Esophagus (tissue), 2 donors: ENCODE measurements at regions not wholly inside any gene's neighbourhood (a gene's known extent, or its start where the extent isn't known, plus 50 kb on each side); places are given as distances from the start of the nearest gene placed in this dataset.

Source experiments
- H3K27ac ChIP-seq, 2 donors: one replicate each; pipeline ENCODE4 v1.5.1; 2013; ENCODE audit warnings: low read depth in 2 of 2, mild to moderate bottlenecking in 2 of 2, inconsistent platforms in 1 of 2, low read length in 1 of 2, moderate library complexity in 1 of 2
- H3K27me3 ChIP-seq, 2 donors: one replicate each; pipeline ENCODE4 v1.6.1; 2013; ENCODE audit warnings: low read length in 2 of 2, control low read depth in 1 of 2, mild to moderate bottlenecking in 1 of 2; ENCODE audit not compliant: insufficient read depth in 2 of 2, control insufficient read depth in 1 of 2
- H3K36me3 ChIP-seq, 2 donors: one replicate each; pipeline ENCODE4 v1.6.1; 2013; ENCODE audit warnings: low read length in 1 of 2; ENCODE audit not compliant: control insufficient read depth in 2 of 2, insufficient read depth in 2 of 2
- H3K4me1 ChIP-seq, 2 donors: one replicate each; pipeline ENCODE4 v1.6.1; 2013; ENCODE audit warnings: low read length in 1 of 2; ENCODE audit not compliant: control insufficient read depth in 2 of 2, insufficient read depth in 2 of 2
- H3K4me3 ChIP-seq, 2 donors: one replicate each; pipeline ENCODE4 v1.5.1; 2013; ENCODE audit warnings: low read length in 2 of 2, mild to moderate bottlenecking in 2 of 2, low read depth in 1 of 2, moderate library complexity in 1 of 2
- H3K9me3 ChIP-seq, 2 donors: one replicate each; pipeline ENCODE4 v1.6.1; 2013; ENCODE audit warnings: mild to moderate bottlenecking in 2 of 2, low read depth in 1 of 2, low read length in 1 of 2, moderate library complexity in 1 of 2; ENCODE audit not compliant: control insufficient read depth in 2 of 2, insufficient read depth in 1 of 2
- WGBS, 2 donors: extraction: QIAGEN DNeasy Blood & Tissue Kit; methylation state at CpG; one replicate each; pipeline ENCODE4 v1.1.7; 2013; 5-methylcytosine and 5-hydroxymethylcytosine counted together
- donor health status: healthy with polysubstance abuse.
- donor health status: Bipolar disorder and iron deficiency.

- no peak overlapping the region for H3K27ac ChIP-seq
- H3K4me1 ChIP-seq, result no peaks in the 10 kb centered on the region
- H3K36me3 ChIP-seq, result no peaks in the 10 kb centered on the region
- no peaks in the 10 kb centered on the region for H3K27me3 ChIP-seq
- WGBS, 2 donors, result 34 to 40% methylated on average over 2 of the region's 2 CpGs
- H3K4me3 ChIP-seq, result no peak overlapping the region
- no peaks in the 10 kb centered on the region for H3K9me3 ChIP-seq
Measured at GRCh38 chr1:70552662-70553566, 141.8 kb downstream of the CTH start.

- no peaks in the 10 kb centered on the region for H3K9me3 ChIP-seq
- H3K4me1 ChIP-seq, result no peaks in the 10 kb centered on the region
- WGBS, 2 donors, result 44 to 61% methylated on average over 1 of the region's 1 CpG
Measured at GRCh38 chr1:70553567-70553956, 142.5 kb downstream of the CTH start.

GRCh38 chr1:70554341-70554740 is 143.3 kb downstream of the CTH start:
- 80 to 91% methylated on average over 2 of the region's 2 CpGs for WGBS, 2 donors
- Histone ChIP-seq H3K4me1 (no peaks in the 10 kb centered on the region), H3K4me3 (no peak overlapping the region), H3K36me3 (no peaks in the 10 kb centered on the region), H3K27me3 (no peaks in the 10 kb centered on the region), H3K27ac (no peak overlapping the region), H3K9me3 (no peaks in the 10 kb centered on the region)

More at GRCh38 chr1:70553567-70553956, 142.5 kb downstream of the CTH start:
- Histone ChIP-seq H3K36me3 (no peaks in the 10 kb centered on the region), H3K27me3 (no peaks in the 10 kb centered on the region), H3K4me3 (no peak overlapping the region), H3K27ac (no peak overlapping the region)

GRCh38 chr1:70556541-70556940 is 145.5 kb downstream of the CTH start:
- no peak overlapping the region for H3K4me3 ChIP-seq
- no peak overlapping the region for H3K27ac ChIP-seq
- H3K9me3 ChIP-seq, result no peaks in the 10 kb centered on the region
- H3K36me3 ChIP-seq, result no peaks in the 10 kb centered on the region
- H3K4me1 ChIP-seq, result no peaks in the 10 kb centered on the region
- 84 to 92% methylated on average over 2 of the region's 2 CpGs for WGBS, 2 donors
- no peaks in the 10 kb centered on the region for H3K27me3 ChIP-seq

GRCh38 chr1:70567167-70567566 is 156.1 kb downstream of the CTH start:
- H3K4me3 ChIP-seq, result no peak overlapping the region
- no peaks in the 10 kb centered on the region for H3K4me1 ChIP-seq
- no peaks in the 10 kb centered on the region for H3K36me3 ChIP-seq
- H3K27me3 ChIP-seq, result no peaks in the 10 kb centered on the region
- H3K9me3 ChIP-seq, result no peaks in the 10 kb centered on the region
- no peak overlapping the region for H3K27ac ChIP-seq
- WGBS, 2 donors, result 81 to 87% methylated on average over 5 of the region's 5 CpGs

- H3K4me3 ChIP-seq, result no peak overlapping the region
- no peaks in the 10 kb centered on the region for H3K4me1 ChIP-seq
- no peaks in the 10 kb centered on the region for H3K36me3 ChIP-seq
- no peak overlapping the region for H3K27ac ChIP-seq
- no peaks in the 10 kb centered on the region for H3K27me3 ChIP-seq
- H3K9me3 ChIP-seq, result no peaks in the 10 kb centered on the region
Measured at GRCh38 chr1:70571191-70571590, 160.1 kb downstream of the CTH start.

GRCh38 chr1:70573317-70573843 is 162.3 kb downstream of the CTH start:
- H3K36me3 ChIP-seq, result no peaks in the 10 kb centered on the region
- no peak overlapping the region for H3K4me3 ChIP-seq
- H3K27me3 ChIP-seq, result no peaks in the 10 kb centered on the region
- no peaks in the 10 kb centered on the region for H3K9me3 ChIP-seq
- no peaks in the 10 kb centered on the region for H3K4me1 ChIP-seq
- H3K27ac ChIP-seq, result no peak overlapping the region
- 89 to 98% methylated on average over 2 of the region's 2 CpGs for WGBS, 2 donors

- Histone ChIP-seq H3K4me3 (no peak overlapping the region), H3K36me3 (no peaks in the 10 kb centered on the region), H3K27me3 (no peaks in the 10 kb centered on the region), H3K4me1 (no peaks in the 10 kb centered on the region), H3K27ac (no peak overlapping the region), H3K9me3 (no peaks in the 10 kb centered on the region)
Measured at GRCh38 chr1:70581661-70582060, 170.6 kb downstream of the CTH start.

- Histone ChIP-seq H3K4me3 (no peak overlapping the region), H3K27ac (no peak overlapping the region), H3K4me1 (no peaks in the 10 kb centered on the region), H3K27me3 (no peaks in the 10 kb centered on the region), H3K9me3 (no peaks in the 10 kb centered on the region), H3K36me3 (no peaks in the 10 kb centered on the region)
- 86 to 89% methylated on average over 1 of the region's 1 CpG for WGBS, 2 donors
Measured at GRCh38 chr1:70583522-70583921, 172.5 kb downstream of the CTH start.

- no peaks in the 10 kb centered on the region for H3K27me3 ChIP-seq
- H3K27ac ChIP-seq, result no peak overlapping the region
- no peaks in the 10 kb centered on the region for H3K9me3 ChIP-seq
- H3K36me3 ChIP-seq, result no peaks in the 10 kb centered on the region
- no peak overlapping the region for H3K4me3 ChIP-seq
- H3K4me1 ChIP-seq, result no peaks in the 10 kb centered on the region
- WGBS, 2 donors, result 45 to 62% methylated on average over 1 of the region's 1 CpG
Measured at GRCh38 chr1:70586046-70586445, 175.0 kb downstream of the CTH start.
